CD4-positive, CD25-positive, alpha-beta regulatory T cell (primary cell): ENCODE measurements at regions not wholly inside any gene's neighbourhood (a gene's known extent, or its start where the extent isn't known, plus 50 kb on each side); places are given as distances from the start of the nearest gene placed in this dataset.

Source experiments
- ATAC-seq, 2 donors: fragments of 150-1000 bp; cut with Tn5 transposase; one replicate each; pipeline ENCODE4 v1.10.0; 2021; ENCODE audit warnings: low read depth in 2 of 2, moderate number of reproducible peaks in 2 of 2, moderate library complexity in 1 of 2
- DNase-seq, 3 donors: peaks; one replicate each; pipeline versions ENCODE4 v3.0.0 to v3.0.0-alpha.2; 2012 to 2022; ENCODE audit warnings: mixed read lengths in 1 of 3
- H3K27ac ChIP-seq: one replicate; pipeline ENCODE4 v1.7.0; 2013; ENCODE audit warnings: mild to moderate bottlenecking, low read length; ENCODE audit not compliant: insufficient read depth, poor library complexity, severe bottlenecking
- H3K27me3 ChIP-seq: one replicate; pipeline ENCODE4 v1.7.0; 2013; ENCODE audit warnings: low read length; ENCODE audit not compliant: control insufficient read depth, insufficient read depth
- H3K36me3 ChIP-seq: one replicate; pipeline ENCODE4 v1.7.0; 2013; ENCODE audit warnings: mild to moderate bottlenecking, low read length, moderate library complexity; ENCODE audit not compliant: control insufficient read depth, insufficient read depth
- H3K4me1 ChIP-seq: 2 replicates; pipeline ENCODE4 v1.7.0; 2013; ENCODE audit warnings: mild to moderate bottlenecking, low read length; ENCODE audit not compliant: insufficient read depth, control insufficient read depth, poor library complexity, severe bottlenecking
- H3K4me3 ChIP-seq: one replicate; pipeline ENCODE4 v1.7.0; 2013; ENCODE audit warnings: low read depth, mild to moderate bottlenecking, low read length, moderate library complexity
- H3K9me3 ChIP-seq, 2 experiments: 1 replicate in 1 of 2; 2 replicates in 1 of 2; pipeline ENCODE4 v1.7.0; 2013; ENCODE audit warnings: low read length in 2 of 2, mild to moderate bottlenecking in 1 of 2, moderate library complexity in 1 of 2; ENCODE audit not compliant: control insufficient read depth in 2 of 2
- H3K27ac Mint-ChIP-seq, 3 donors: one replicate each; pipeline ENCODE4 v1.8.0; 2020 to 2022; ENCODE audit warnings: mild to moderate bottlenecking in 3 of 3, mixed read lengths in 3 of 3, moderate library complexity in 2 of 3
- H3K27me3 Mint-ChIP-seq: one replicate; pipeline ENCODE4 v1.8.0; 2022; ENCODE audit warnings: mild to moderate bottlenecking, mixed read lengths
- H3K36me3 Mint-ChIP-seq: one replicate; pipeline ENCODE4 v1.8.0; 2020; ENCODE audit warnings: mixed read lengths
- H3K4me1 Mint-ChIP-seq, 4 donors: one replicate each; pipeline ENCODE4 v1.8.0; 2020 to 2022; ENCODE audit warnings: mixed read lengths in 4 of 4, mild to moderate bottlenecking in 1 of 4
- H3K4me3 Mint-ChIP-seq, 4 donors: one replicate each; pipeline ENCODE4 v1.8.0; 2020 to 2022; ENCODE audit warnings: mild to moderate bottlenecking in 4 of 4, mixed read lengths in 4 of 4, moderate library complexity in 3 of 4
- H3K9me3 Mint-ChIP-seq, 7 donors: one replicate each; pipeline ENCODE4 v1.8.0; 2020 to 2022; ENCODE audit warnings: mixed read lengths in 7 of 7, mild to moderate bottlenecking in 3 of 7, moderate library complexity in 2 of 7

DNA sequence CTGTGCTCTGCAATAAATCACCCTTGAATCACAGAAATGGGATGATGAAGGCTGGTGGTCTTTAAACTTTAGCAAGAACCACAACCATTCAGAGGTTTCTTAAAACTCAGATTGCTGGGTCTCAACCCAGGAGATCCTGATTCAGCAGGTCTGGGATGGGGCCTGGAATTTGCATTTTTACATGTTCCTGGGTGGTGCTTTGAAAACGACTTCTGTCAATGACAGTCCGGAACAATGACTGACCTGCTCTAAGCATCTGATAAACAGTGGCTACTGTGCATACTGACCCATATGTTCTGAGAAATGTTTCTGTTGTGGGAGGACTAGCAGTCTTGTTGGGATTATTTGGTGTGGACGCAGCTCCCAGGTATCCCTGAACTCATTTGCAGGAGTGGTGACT lies 92.7 kb downstream of the GADD45G start:
- Histone ChIP-seq H3K27ac (no peak overlapping the region), H3K36me3 (no peaks in the 10 kb centered on the region), H3K27me3 (no peaks in the 10 kb centered on the region), H3K9me3 (no peaks in the 10 kb centered on the region), H3K4me1 (peaks cover 19% of the 10 kb centered on the region), H3K4me3 (no peak overlapping the region)
- H3K4me3 Mint-ChIP-seq = no peak overlapping the region
- no peaks in the 10 kb centered on the region for H3K9me3 Mint-ChIP-seq
- peaks cover 5 to 24% (median 18%) of the 10 kb centered on the region in 4 donors for H3K4me1 Mint-ChIP-seq
- H3K27me3 Mint-ChIP-seq = no peaks in the 10 kb centered on the region
- DNase-seq (no peak), ATAC-seq (no peak)
- no peaks in the 10 kb centered on the region for H3K36me3 Mint-ChIP-seq
- peak overlapping the region in 1 of 3 donors; percentile 81 for H3K27ac Mint-ChIP-seq

DNA sequence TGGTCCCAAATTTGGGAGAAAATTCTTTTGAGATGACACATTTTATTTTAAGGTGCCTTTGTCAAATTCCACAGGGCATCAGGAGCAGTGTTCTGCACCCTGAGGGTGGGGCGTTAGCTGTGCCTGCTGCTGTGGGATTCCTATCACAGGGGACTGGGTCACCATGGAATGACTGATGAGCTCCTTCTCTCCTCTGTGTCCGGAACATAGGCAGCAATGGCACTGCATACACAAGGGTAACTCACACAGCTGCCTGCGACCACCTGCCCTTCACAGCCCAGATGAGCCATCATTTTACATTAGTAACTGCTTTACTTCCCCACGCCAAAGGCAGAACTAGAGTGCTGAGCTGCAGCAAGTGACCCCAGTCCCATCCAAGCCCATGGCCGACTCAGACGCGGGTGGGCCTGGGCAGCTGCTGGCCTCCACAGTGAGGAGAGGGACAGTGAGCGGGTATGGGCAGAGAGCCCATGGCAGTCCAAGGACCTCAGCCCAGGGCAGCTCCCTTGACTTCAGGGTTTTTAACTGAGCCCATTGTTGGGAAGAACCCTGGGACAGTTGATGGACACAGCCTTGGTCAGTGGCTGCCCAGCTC lies 93.7 kb downstream of the GADD45G start:
- Histone ChIP-seq H3K9me3 (no peaks in the 10 kb centered on the region), H3K4me3 (no peak overlapping the region), H3K27me3 (no peaks in the 10 kb centered on the region), H3K27ac (no peak overlapping the region), H3K4me1 (peaks cover 19% of the 10 kb centered on the region), H3K36me3 (no peaks in the 10 kb centered on the region)
- Mint-ChIP-seq H3K27ac (peak overlapping the region in 1 of 3 donors; percentile 36), H3K27me3 (no peaks in the 10 kb centered on the region), H3K9me3 (no peaks in the 10 kb centered on the region), H3K4me3 (no peak overlapping the region), H3K36me3 (no peaks in the 10 kb centered on the region), H3K4me1 (peaks cover 5 to 23% (median 20%) of the 10 kb centered on the region in 4 donors)
- ATAC-seq = no peak
- DNase-seq = no peak

DNA sequence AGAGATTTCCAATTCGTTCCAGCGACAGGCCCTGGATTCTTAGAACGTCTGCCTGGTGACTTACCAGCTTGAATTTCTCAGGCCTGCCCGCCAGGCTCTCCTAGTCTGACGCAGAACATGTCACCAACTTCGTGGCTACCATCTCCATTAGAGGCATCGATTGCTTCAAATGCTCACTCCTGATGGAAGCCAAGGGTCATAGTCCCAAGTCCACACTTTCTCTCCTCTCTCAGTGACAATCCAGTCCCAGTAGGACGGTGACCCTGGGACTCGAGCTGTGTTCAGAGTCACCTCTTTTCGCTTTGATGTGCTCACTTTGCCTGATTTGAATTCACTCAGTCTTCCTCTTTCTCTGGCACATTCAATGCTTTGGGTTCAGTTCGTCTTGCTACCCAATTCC lies 94.8 kb downstream of the GADD45G start:
- DNase-seq (no peak), ATAC-seq (no peak)
- H3K36me3 ChIP-seq = no peaks in the 10 kb centered on the region
- H3K4me1 ChIP-seq = peaks cover 19% of the 10 kb centered on the region
- Mint-ChIP-seq H3K4me3 (no peak overlapping the region), H3K36me3 (no peaks in the 10 kb centered on the region), H3K4me1 (peaks cover 5 to 23% (median 20%) of the 10 kb centered on the region in 4 donors), H3K9me3 (no peaks in the 10 kb centered on the region), H3K27ac (peak overlapping the region in 2 of 3 donors; percentile 42 to 44), H3K27me3 (no peaks in the 10 kb centered on the region)
- no peaks in the 10 kb centered on the region for H3K27me3 ChIP-seq
- H3K4me3 ChIP-seq = no peak overlapping the region
- H3K27ac ChIP-seq = no peak overlapping the region
- no peaks in the 10 kb centered on the region for H3K9me3 ChIP-seq

DNA sequence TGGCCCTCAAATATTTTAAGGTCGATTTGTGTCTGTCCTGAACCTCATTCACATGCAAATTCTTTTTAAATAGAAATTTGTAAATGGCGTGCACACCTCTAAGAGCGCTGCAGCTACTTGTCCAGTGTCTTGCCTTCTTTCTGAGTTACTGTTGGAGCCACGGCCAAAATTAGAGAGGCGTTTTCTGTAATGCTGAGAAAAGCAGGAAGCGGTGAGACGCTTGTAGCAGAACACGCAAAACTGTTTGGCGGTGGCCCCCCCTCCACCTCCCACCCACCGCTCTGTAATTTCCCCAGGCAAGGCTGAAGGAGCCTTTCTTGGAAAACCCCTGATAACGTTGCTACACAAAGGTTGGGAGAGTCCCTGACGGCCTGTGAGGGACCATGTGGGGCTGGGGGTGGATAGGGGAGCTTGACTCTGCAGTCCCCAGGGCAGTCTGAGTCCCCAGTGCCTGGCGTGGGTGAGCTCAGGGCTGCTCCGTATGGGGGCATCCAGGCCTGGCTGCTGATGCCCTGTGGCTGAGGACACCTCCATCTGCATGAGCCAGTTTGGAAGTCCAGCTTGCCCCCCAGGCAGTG lies 96.5 kb downstream of the GADD45G start:
- Histone ChIP-seq H3K36me3 (no peaks in the 10 kb centered on the region), H3K27ac (peak overlapping the region; percentile 53), H3K9me3 (no peaks in the 10 kb centered on the region), H3K4me3 (peak overlapping the region; percentile 45), H3K27me3 (no peaks in the 10 kb centered on the region), H3K4me1 (peaks cover 19% of the 10 kb centered on the region)
- H3K4me3 Mint-ChIP-seq = peak overlapping the region; percentile 12 to 78 (median 68)
- peaks cover 13 to 28% (median 20%) of the 10 kb centered on the region in 4 donors for H3K4me1 Mint-ChIP-seq
- H3K9me3 Mint-ChIP-seq = no peaks in the 10 kb centered on the region
- H3K36me3 Mint-ChIP-seq = no peaks in the 10 kb centered on the region
- ATAC-seq = peak; percentile 77 to 79
- peak overlapping the region; percentile 32 to 85 (median 69) for H3K27ac Mint-ChIP-seq
- peak; percentile 36 to 80 (median 37) for DNase-seq
- H3K27me3 Mint-ChIP-seq = no peaks in the 10 kb centered on the region

DNA sequence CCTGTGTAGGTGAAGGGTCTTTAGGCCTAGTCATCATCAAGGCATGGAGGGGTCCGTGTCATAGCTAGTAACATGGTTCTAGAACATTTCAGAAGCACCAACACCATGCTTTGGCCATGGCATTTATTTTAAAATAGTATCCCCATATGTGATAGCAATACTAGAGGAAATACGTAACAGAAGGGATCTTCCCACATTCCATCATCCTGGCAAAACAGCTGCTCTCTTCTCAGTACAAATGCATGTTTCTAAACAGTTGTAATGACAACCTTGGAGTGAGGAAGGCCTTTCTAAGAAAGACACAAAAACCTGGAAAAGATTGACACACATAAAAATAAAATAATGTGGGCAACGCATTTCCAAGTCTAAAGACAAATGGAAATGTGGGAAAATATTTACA lies 97.6 kb downstream of the GADD45G start:
- Mint-ChIP-seq H3K4me1 (peaks cover 14 to 28% (median 20%) of the 10 kb centered on the region in 4 donors), H3K27me3 (no peaks in the 10 kb centered on the region), H3K36me3 (no peaks in the 10 kb centered on the region), H3K27ac (peak overlapping the region in 2 of 3 donors; percentile 71 to 85), H3K4me3 (peak overlapping the region in 1 of 4 donors; percentile 39), H3K9me3 (no peaks in the 10 kb centered on the region)
- no peaks in the 10 kb centered on the region for H3K36me3 ChIP-seq
- H3K27me3 ChIP-seq = no peaks in the 10 kb centered on the region
- no peak overlapping the region for H3K4me3 ChIP-seq
- no peaks in the 10 kb centered on the region for H3K9me3 ChIP-seq
- ATAC-seq (no peak), DNase-seq (no peak)
- no peak overlapping the region for H3K27ac ChIP-seq
- peaks cover 19% of the 10 kb centered on the region for H3K4me1 ChIP-seq

DNA sequence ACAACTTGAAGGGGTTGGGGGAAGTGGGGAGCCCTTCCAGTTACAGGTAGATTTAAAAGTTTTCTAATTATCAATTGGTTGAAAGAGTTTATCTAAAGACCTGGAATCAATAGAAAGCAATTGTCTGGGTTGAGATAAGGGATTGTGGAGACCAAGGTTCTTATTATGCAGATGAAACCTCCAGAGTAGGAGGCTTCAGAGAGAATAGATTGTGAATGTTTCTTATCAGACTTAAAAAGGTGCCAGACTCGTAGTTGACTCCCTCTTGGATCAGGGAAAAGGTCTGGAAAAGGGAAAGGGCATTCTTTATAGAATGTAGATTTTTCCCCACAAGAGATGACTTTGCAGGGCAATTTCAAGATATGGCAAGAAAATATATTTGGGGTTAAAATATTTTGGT lies 100.8 kb downstream of the GADD45G start:
- Histone ChIP-seq H3K9me3 (no peaks in the 10 kb centered on the region), H3K4me3 (no peak overlapping the region), H3K27me3 (no peaks in the 10 kb centered on the region), H3K36me3 (no peaks in the 10 kb centered on the region), H3K27ac (no peak overlapping the region), H3K4me1 (peaks cover 16% of the 10 kb centered on the region)
- DNase-seq (no peak), ATAC-seq (no peak)
- no peaks in the 10 kb centered on the region for H3K27me3 Mint-ChIP-seq
- peaks cover 0 to 1% (median 0%) of the 10 kb centered on the region in 7 donors for H3K9me3 Mint-ChIP-seq
- H3K4me1 Mint-ChIP-seq = peaks cover 14 to 28% (median 17%) of the 10 kb centered on the region in 4 donors
- peak overlapping the region in 1 of 3 donors; percentile 8 for H3K27ac Mint-ChIP-seq
- no peaks in the 10 kb centered on the region for H3K36me3 Mint-ChIP-seq
- no peak overlapping the region for H3K4me3 Mint-ChIP-seq

DNA sequence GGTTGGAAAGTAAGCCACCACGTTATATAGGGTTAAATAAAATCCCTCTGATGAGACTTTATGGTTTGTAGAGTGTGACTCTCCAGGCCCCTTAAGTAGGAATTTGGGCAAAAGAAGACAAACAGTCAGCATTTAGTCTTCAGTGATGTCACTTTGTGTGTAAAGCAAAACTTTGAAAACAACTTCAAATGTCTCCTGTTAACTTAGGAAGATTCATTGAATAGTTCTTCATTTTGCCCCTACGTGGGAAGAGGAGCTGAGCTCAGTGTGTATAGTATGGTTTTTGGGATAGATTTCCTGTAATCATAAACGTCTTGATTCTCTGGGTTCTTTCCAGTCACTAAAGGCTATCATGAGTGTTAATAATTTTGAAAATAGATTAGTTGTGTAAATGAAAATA lies 101.3 kb downstream of the GADD45G start:
- H3K27me3 Mint-ChIP-seq = no peaks in the 10 kb centered on the region
- peak overlapping the region in 1 of 3 donors; percentile 8 for H3K27ac Mint-ChIP-seq
- H3K36me3 Mint-ChIP-seq = no peaks in the 10 kb centered on the region
- H3K4me3 Mint-ChIP-seq = no peak overlapping the region
- peaks cover 0 to 1% (median 0%) of the 10 kb centered on the region in 7 donors for H3K9me3 Mint-ChIP-seq
- DNase-seq (no peak), ATAC-seq (no peak)
- Histone ChIP-seq H3K36me3 (no peaks in the 10 kb centered on the region), H3K4me3 (no peak overlapping the region), H3K4me1 (peaks cover 11% of the 10 kb centered on the region), H3K9me3 (no peaks in the 10 kb centered on the region), H3K27me3 (no peaks in the 10 kb centered on the region), H3K27ac (no peak overlapping the region)
- peaks cover 12 to 25% (median 14%) of the 10 kb centered on the region in 4 donors for H3K4me1 Mint-ChIP-seq

DNA sequence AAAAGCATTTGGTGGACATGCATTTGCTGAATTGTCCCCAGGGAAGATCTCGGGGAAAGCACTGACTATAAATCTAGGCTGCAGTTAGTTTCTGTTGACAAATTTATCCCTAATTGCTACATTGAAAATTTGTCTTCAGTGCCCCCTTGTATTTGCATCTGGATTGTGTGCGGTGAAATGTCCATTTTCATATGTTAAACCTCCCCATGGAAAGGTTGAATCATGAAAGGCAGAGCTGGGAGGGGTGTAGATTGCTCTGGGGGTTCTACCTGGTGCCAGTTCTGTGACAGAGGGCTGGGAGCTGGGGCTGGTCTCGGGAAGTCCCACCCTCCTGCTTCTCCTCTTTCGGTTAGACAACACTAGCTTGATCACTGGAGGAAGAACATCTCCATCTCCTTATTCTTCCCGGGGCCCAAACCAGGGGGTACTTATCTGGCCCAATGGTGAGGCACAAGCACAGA lies 101.9 kb downstream of the GADD45G start:
- DNase-seq (no peak), ATAC-seq (no peak)
- Mint-ChIP-seq H3K27ac (peak overlapping the region in 1 of 3 donors; percentile 47), H3K4me3 (no peak overlapping the region), H3K27me3 (no peaks in the 10 kb centered on the region), H3K36me3 (no peaks in the 10 kb centered on the region), H3K4me1 (peaks cover 7 to 19% (median 10%) of the 10 kb centered on the region in 4 donors), H3K9me3 (peaks cover 0 to 1% (median 0%) of the 10 kb centered on the region in 7 donors)
- H3K4me3 ChIP-seq = no peak overlapping the region
- H3K27ac ChIP-seq = no peak overlapping the region
- peaks cover 5% of the 10 kb centered on the region for H3K4me1 ChIP-seq
- no peaks in the 10 kb centered on the region for H3K27me3 ChIP-seq
- H3K36me3 ChIP-seq = no peaks in the 10 kb centered on the region
- no peaks in the 10 kb centered on the region for H3K9me3 ChIP-seq
